CD14-positive monocyte (primary cell): ENCODE measurements at regions not wholly inside any gene's neighbourhood (a gene's known extent, or its start where the extent isn't known, plus 50 kb on each side); places are given as distances from the start of the nearest gene placed in this dataset.

Experiments used
- DNase-seq, 3 donors: peaks; one replicate each; pipeline ENCODE4 v3.0.0-alpha.2; 2011 to 2022
- H2AFZ ChIP-seq: 2 replicates; pipeline ENCODE4 v1.6.0; 2012; ENCODE audit warnings: mild to moderate bottlenecking, low read depth, low read length, inconsistent platforms; ENCODE audit not compliant: insufficient read depth, poor library complexity, severe bottlenecking
- H3K27ac ChIP-seq, 2 donors: 1 replicate in 1 of 2; 2 replicates in 1 of 2; pipeline ENCODE4 v1.5.1; 2012 to 2013; ENCODE audit warnings: low read length in 2 of 2, control low read depth in 1 of 2, inconsistent platforms in 1 of 2, low read depth in 1 of 2, mild to moderate bottlenecking in 1 of 2
- H3K27me3 ChIP-seq, 2 donors: one replicate each; pipeline versions ENCODE4 v1.6.0 to v1.6.1; 2011 to 2013; ENCODE audit warnings: low read length in 2 of 2; ENCODE audit not compliant: control insufficient read depth in 2 of 2, insufficient read depth in 2 of 2
- H3K36me3 ChIP-seq, 2 donors: replicated peaks in 1 of 2; 1 replicate in 1 of 2; 2 replicates in 1 of 2; pipeline versions ENCODE4 v1.5.1 to v1.6.1; 2012 to 2013; ENCODE audit warnings: low read length in 2 of 2, control low read depth in 1 of 2, inconsistent platforms in 1 of 2, mild to moderate bottlenecking in 1 of 2; ENCODE audit not compliant: insufficient read depth in 2 of 2, control insufficient read depth in 1 of 2
- H3K4me1 ChIP-seq, 2 donors: 1 replicate in 1 of 2; 2 replicates in 1 of 2; pipeline versions ENCODE4 v1.5.1 to v1.6.1; 2012 to 2013; ENCODE audit warnings: low read length in 2 of 2, control low read depth in 1 of 2, inconsistent platforms in 1 of 2, mild to moderate bottlenecking in 1 of 2, moderate library complexity in 1 of 2; ENCODE audit not compliant: insufficient read depth in 2 of 2, control insufficient read depth in 1 of 2
- H3K4me2 ChIP-seq: replicated peaks from 2 replicates; pipeline ENCODE3; 2012; ENCODE audit warnings: low read length, moderate library complexity, mild to moderate bottlenecking; ENCODE audit not compliant: poor library complexity, severe bottlenecking; ENCODE audit errors: extremely low read depth
- H3K4me3 ChIP-seq, 3 experiments: fragments of 200-600 bp in 1 of 3; sonication (generic) in 1 of 3; replicated peaks in 1 of 3; 1 replicate in 2 of 3; 2 replicates in 1 of 3; pipeline ENCODE4 v1.5.1; 2011 to 2013; ENCODE audit warnings: low read length in 3 of 3, mild to moderate bottlenecking in 3 of 3, control low read depth in 2 of 3, low read depth in 2 of 3, inconsistent platforms in 1 of 3, moderate library complexity in 1 of 3
- H3K79me2 ChIP-seq: 2 replicates; pipeline ENCODE4 v1.6.0; 2012; ENCODE audit warnings: mild to moderate bottlenecking, control low read depth, inconsistent platforms, low read length, moderate library complexity; ENCODE audit not compliant: insufficient read depth
- H3K9ac ChIP-seq: 2 replicates; pipeline ENCODE4 v1.6.0; 2017; ENCODE audit warnings: low read length, mild to moderate bottlenecking; ENCODE audit not compliant: insufficient read depth, poor library complexity, severe bottlenecking
- H3K9me3 ChIP-seq, 2 donors: replicated peaks in 1 of 2; 1 replicate in 1 of 2; 2 replicates in 1 of 2; pipeline versions ENCODE4 v1.5.1 to v1.6.1; 2012 to 2013; ENCODE audit warnings: low read length in 2 of 2, control low read depth in 1 of 2; ENCODE audit not compliant: control insufficient read depth in 1 of 2, insufficient read depth in 1 of 2
- H4K20me1 ChIP-seq: 2 replicates; pipeline ENCODE4 v1.6.0; 2012; ENCODE audit warnings: mild to moderate bottlenecking, low read length, control low read depth, moderate library complexity; ENCODE audit not compliant: insufficient read depth
- H3K27ac Mint-ChIP-seq, 7 donors: one replicate each; pipeline ENCODE4 v1.8.0; 2020; ENCODE audit warnings: mild to moderate bottlenecking in 7 of 7, mixed read lengths in 7 of 7, moderate library complexity in 6 of 7, inconsistent platforms in 2 of 7
- H3K27me3 Mint-ChIP-seq, 3 donors: one replicate each; pipeline ENCODE4 v1.8.0; 2021 to 2022; ENCODE audit warnings: low read depth in 3 of 3, mild to moderate bottlenecking in 3 of 3, mixed read lengths in 3 of 3, moderate library complexity in 3 of 3, inconsistent platforms in 1 of 3
- H3K36me3 Mint-ChIP-seq, 2 donors: one replicate each; pipeline ENCODE4 v1.8.0; 2020; ENCODE audit warnings: mixed read lengths in 2 of 2, inconsistent platforms in 1 of 2, mild to moderate bottlenecking in 1 of 2
- H3K4me1 Mint-ChIP-seq: one replicate; pipeline ENCODE4 v1.8.0; 2020; ENCODE audit warnings: mild to moderate bottlenecking, mixed read lengths
- H3K4me3 Mint-ChIP-seq, 2 donors: one replicate each; pipeline ENCODE4 v1.8.0; 2020; ENCODE audit warnings: mild to moderate bottlenecking in 2 of 2, mixed read lengths in 2 of 2, moderate library complexity in 1 of 2
- H3K9me3 Mint-ChIP-seq, 7 donors: one replicate each; pipeline ENCODE4 v1.8.0; 2020 to 2022; ENCODE audit warnings: mixed read lengths in 7 of 7, mild to moderate bottlenecking in 6 of 7, moderate library complexity in 6 of 7, inconsistent platforms in 2 of 7
- CTCF ChIP-seq: fragments of 200-600 bp; IDR thresholded peaks from one replicate; pipeline ENCODE4 v1.8.0; 2022; ENCODE audit warnings: antibody characterized with exemption, mild to moderate bottlenecking
- WGBS: methylation state at CpG from one replicate; pipeline ENCODE4 v1.1.5; 2013; ENCODE audit warnings: missing lambda C conversion rate; ENCODE audit not compliant: insufficient coverage; 5-methylcytosine and 5-hydroxymethylcytosine counted together
- intact Hi-C, 2 donors: fragments of 100-400 bp; cut with micrococcal nuclease; formaldehyde crosslinking; loops; one replicate each; pipeline versions ENCODE4 v1.15.0 to v1.15.1; 2023

- H3K27ac ChIP-seq, result no peak overlapping the region
- peak overlapping the region in 2 of 7 donors; percentile 4 to 59 for H3K27ac Mint-ChIP-seq
Observed at GRCh38 chr22:49576241-49577141, 251.2 kb downstream of the BRD1 start.

GRCh38 chr22:49575703-49576081, 252.0 kb downstream of the BRD1 start:
- Histone ChIP-seq H3K27ac (no peak overlapping the region), H3K4me1 (peaks cover 13 to 15% of the 10 kb centered on the region in 2 donors), H3K27me3 (no peaks in the 10 kb centered on the region), H3K4me3 (no peak overlapping the region), H3K9ac (no peak overlapping the region), H3K36me3 (no peaks in the 10 kb centered on the region), H3K79me2 (no peaks in the 10 kb centered on the region), H4K20me1 (peaks cover 16% of the 10 kb centered on the region), H2AFZ (no peak overlapping the region), H3K9me3 (peaks cover 11 to 12% of the 10 kb centered on the region in 2 donors), H3K4me2 (no peak overlapping the region)
- intact Hi-C loops, result no loop called here
- no peak overlapping the region for H3K4me3 Mint-ChIP-seq
- H3K9me3 Mint-ChIP-seq, result peaks cover 0 to 8% (median 2%) of the 10 kb centered on the region in 7 donors
- H3K27me3 Mint-ChIP-seq, result peaks cover 0 to 3% (median 0%) of the 10 kb centered on the region in 3 donors
- WGBS, result 95% methylated on average over 11 of the region's 20 CpGs
- no peak for DNase-seq
- H3K27ac Mint-ChIP-seq, result peak overlapping the region in 1 of 7 donors; percentile 4
- TF ChIP-seq CTCF, result no peak
- H3K36me3 Mint-ChIP-seq, result peaks cover 15 to 18% of the 10 kb centered on the region in 2 donors
- H3K4me1 Mint-ChIP-seq, result peaks cover 17% of the 10 kb centered on the region

More at GRCh38 chr22:49576241-49577141, 251.2 kb downstream of the BRD1 start:
- intact Hi-C loops, result no loop called here
- no peak for DNase-seq
- H2AFZ ChIP-seq, result no peak overlapping the region
- WGBS, result 95% methylated on average over 35 of the region's 36 CpGs
- peaks cover 18 to 19% of the 10 kb centered on the region in 2 donors for H3K9me3 ChIP-seq
- H3K4me1 ChIP-seq, result peaks cover 13 to 15% of the 10 kb centered on the region in 2 donors
- TF ChIP-seq CTCF, result no peak
- H4K20me1 ChIP-seq, result peaks cover 16% of the 10 kb centered on the region
- no peak overlapping the region for H3K9ac ChIP-seq
- H3K79me2 ChIP-seq, result no peaks in the 10 kb centered on the region
- peaks cover 0 to 8% (median 2%) of the 10 kb centered on the region in 7 donors for H3K9me3 Mint-ChIP-seq
- H3K27me3 Mint-ChIP-seq, result peaks cover 0 to 3% (median 0%) of the 10 kb centered on the region in 3 donors
- peaks cover 15 to 18% of the 10 kb centered on the region in 2 donors for H3K36me3 Mint-ChIP-seq
- peak overlapping the region in 1 of 2 donors; percentile 37 for H3K4me3 Mint-ChIP-seq
- no peak overlapping the region for H3K4me2 ChIP-seq
- H3K4me1 Mint-ChIP-seq, result peaks cover 17% of the 10 kb centered on the region
- no peaks in the 10 kb centered on the region for H3K36me3 ChIP-seq
- no peaks in the 10 kb centered on the region for H3K27me3 ChIP-seq
- no peak overlapping the region for H3K4me3 ChIP-seq
